C4-2B (cell line): ENCODE measurements at regions not wholly inside any gene's neighbourhood (a gene's known extent, or its start where the extent isn't known, plus 50 kb on each side); places are given as distances from the start of the nearest gene placed in this dataset.

ENCODE experiments used
- CTCF ChIP-seq: fragments of 450-650 bp; conservative IDR thresholded peaks from 2 replicates; pipeline ENCODE4 v1.5.1; 2017; ENCODE audit warnings: mild to moderate bottlenecking
- ZFX ChIP-seq: fragments of 450-650 bp; IDR thresholded peaks from 2 replicates; pipeline ENCODE4 v1.6.1; 2017

DNA sequence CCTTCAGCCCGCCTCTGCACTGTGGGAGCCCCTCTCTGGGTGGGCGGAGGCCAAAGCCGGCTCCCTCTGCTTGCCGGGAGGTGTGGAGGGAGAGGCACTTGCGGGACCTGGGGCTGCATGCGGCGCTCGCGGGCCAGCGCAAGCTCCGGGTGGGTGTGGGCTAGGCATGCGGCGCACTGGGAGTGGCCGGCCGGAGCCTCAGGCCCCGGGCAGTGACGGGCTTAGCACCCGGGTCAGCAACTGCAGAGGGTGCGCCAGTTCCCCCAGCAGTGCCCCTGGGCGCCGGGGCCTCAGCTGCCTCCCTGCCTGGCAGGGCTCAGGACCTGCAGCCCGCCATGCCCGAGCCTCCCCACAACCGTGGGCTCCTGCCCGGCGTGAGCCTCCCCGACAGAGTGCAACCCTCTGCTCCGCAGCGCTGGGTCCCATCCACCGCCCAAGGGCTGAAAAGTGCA is 98.9 kb upstream of the POU1F1 start:
- TF ChIP-seq CTCF (no peak), ZFX (no peak)
